NCI-H345 treated with DMSO at 0.1 percent for 48 hours (cell line): ENCODE measurements at regions not wholly inside any gene's neighbourhood (a gene's known extent, or its start where the extent isn't known, plus 50 kb on each side); places are given as distances from the start of the nearest gene placed in this dataset.
"Not testable (repeated sequence)": the region's sequence is repeated elsewhere in the genome, so short reads cannot be mapped to it uniquely, and the experiment has no call there.

Experiments used
- DNase-seq: peaks from one replicate; lab custom pipeline; 2025; ENCODE audit not compliant: unreplicated experiment; lab: John Stamatoyannopoulos, UW

DNA sequence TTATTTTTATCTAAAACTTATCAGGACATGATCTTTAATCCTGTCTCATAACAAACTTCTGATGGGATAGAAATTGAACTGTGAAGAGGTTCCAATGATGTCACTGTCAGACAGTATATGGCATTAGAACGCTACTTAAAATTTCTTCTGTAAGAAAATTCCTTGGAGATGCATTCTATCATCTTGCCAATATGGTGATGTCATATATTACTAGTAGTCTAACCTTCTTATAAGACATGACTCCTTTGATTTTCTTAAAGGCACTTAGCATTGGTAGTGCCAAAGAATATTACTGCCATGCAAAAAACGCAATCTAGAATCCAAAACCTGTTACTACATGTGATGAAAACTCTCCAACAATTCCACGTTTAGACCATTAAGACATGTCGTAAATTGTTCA is 131.1 kb downstream of the SLC25A46 start:
- no peak for DNase-seq

DNA sequence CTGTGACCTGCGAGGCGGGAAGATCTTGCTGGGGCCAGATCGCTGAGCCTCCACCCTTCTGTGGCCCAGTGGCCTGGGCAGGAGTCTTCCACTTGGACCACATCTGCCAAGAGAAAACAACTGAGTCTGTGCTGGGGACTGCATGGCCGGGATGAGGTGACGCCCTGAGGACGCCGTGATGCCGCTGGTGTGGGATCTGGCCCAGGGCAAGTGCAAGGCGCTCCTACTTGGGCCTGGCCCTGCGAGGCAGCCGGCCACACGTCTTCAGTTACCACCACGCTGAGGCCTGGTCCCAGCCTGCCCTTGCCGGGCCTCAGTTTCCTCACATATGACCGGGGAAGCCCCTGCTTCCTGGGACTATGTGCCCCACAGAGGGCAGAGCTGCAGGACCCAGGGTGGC is 133.4 kb downstream of the SLC25A46 start:
- DNase-seq, result no peak

DNA sequence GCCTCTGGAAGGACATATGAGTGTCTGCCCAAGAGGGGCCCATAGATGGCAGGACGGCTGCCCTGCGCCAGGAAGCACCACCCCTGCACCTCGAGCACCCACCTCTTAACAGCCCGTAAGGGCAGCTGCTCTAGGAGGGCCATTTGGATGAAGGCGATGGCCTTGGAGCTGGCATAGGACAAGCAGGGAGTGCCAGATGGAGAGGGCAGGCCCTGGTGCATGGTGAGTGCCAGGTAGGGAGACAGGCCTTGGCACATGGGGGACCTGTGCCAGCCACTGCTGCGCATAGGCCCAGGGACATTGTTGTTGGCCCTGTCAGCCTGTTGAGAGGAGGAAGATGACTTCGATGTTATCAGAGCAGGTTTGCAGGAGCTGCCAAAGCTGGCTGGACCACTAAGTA is 134.2 kb downstream of the SLC25A46 start:
- DNase-seq, result no peak

DNA sequence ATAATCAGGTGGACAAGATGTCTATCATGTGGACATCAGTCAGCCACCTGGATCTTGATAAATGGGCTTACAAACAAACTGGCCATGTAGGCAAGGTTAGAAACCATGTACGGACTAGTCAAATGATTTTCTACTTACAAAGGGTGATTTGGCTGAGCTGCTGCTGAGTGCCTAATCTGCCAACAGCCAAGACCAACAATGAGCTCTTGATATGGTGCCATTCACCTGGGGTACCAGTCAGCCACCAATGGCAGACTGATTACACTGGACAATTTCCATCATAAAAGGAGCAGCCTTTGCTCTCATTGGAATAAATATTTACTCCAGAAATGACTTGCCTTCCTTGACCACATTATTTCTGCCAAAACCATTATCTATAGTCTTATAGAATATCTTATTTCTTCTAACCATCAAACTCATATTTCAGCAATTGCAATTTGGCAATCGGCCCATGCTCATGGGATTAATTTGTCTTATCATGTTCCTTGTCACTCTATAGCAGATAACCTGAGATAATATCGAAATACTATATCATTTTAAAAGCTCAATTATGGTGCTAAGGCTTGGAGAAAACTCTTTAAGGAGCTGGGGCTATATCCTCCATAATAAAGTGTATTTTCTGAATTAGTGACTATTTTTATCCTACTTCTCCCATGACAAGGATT is 135.1 kb downstream of the SLC25A46 start:
- no peak for DNase-seq

DNA sequence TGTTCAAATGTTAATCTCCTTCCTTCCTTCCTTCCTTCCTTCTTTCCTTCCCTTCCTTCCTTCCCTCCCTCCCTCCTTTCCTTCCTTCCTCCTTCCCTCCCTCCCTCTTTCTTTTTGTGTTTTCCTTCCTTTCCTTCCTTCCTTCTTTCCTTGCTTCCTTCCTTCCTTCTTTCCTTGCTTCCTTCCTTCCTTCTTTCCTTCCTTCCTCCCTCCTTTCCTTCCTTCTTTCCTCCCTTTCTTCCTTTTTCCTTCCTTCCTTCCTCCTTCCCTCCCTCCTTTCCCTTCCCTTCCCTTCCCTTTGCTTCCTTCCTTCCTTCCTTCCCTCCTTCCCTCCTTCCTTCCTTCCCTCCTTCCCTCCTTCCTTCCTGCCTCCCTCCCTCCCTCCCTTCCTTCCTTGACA is 136.3 kb downstream of the SLC25A46 start:
- DNase-seq, result not testable (repeated sequence)

DNA sequence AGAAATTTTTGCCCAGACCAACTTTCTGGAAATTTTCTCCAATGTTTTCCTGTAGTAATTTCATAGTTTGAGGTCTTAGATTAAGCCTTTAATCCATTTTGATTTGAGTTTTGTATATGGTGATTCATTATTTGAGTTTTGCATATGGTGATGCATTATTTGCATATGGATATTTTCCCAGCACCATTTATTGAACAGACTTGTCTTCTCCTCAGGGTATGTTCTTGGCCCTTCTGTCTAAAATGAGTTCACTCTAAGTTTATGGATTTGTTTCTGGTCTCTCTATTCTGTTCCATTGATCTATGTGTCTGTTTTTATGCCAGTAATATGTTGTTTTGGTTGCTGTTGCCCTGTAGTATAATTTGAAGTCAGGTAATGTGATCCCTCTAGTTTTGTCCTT is 139.3 kb downstream of the SLC25A46 start:
- DNase-seq, result no peak

DNA sequence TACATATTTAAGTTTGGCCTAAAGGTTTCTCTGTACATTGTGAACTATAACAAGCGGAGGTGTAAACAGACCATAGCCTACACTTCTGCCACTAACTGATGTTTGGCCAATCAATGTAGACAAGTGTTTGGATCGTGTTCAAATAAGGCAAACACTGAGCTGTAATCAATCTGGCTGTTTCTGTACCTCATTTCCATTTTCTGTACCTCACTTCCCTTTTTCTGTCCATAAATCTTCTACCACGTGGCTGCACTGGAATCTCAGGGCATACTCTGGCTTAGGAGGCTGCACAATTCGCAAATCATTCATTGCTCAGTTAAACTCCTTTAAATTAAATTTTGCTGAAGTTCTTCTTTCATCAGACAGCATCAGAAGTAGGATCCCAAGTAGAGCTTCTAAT is 140.9 kb downstream of the SLC25A46 start:
- no peak for DNase-seq

DNA sequence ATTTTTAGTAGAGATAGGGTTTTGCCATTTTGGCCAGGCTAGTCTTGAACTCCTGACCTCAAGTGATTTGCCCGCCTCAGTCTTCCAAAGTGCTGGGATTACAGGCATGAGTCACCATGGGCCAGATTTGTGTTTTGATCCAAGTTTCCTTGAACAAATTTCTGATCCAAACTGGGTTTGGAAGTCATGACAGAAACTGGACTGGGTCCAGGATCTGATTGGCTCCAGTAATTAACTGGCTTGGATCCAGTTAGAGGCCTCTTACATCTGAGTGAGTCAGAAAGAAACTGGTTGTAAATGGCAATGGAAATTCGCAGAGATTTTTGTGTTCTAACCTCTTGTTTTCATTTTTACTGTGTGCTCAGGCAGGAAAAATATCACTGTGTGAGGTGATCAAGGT is 141.6 kb downstream of the SLC25A46 start:
- no peak for DNase-seq

DNA sequence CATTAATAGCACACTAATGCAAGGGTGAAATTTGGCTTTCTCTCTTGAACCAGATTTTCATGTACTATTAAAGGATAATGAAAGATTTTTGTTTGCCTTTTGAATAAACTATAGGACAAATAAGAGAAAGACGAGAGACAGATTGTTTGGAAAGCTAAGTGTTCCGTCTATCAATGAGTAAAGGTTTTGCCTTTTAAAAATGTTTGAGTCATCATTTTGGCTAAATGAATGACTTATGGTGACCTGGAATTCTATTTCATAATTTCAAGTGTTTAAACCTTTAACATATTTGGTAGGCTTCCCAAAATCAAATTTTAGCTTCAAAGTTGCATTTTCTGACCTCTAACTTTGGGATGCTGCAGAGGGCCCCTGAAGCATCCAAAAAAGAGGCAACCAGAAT is 145.2 kb downstream of the SLC25A46 start:
- no peak for DNase-seq

DNA sequence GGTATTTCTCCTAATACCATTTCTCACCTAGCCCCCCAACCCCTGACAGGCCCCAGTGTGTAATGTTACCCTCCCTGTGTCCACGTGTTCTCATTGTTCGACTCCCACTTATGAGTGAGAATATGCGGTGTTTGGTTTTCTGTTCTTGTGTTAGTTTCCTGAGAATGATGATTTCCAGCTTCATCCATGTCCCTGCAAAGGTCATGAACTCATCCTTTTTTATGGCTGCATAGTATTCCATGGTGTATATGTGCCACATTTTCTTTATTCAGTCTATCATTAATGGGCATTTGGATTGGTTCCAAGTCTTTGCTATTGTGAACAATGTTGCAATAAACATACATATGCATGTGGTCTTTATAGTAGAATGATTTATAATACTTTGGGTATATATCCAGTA is 148.4 kb downstream of the SLC25A46 start:
- DNase-seq, result not testable (repeated sequence)

DNA sequence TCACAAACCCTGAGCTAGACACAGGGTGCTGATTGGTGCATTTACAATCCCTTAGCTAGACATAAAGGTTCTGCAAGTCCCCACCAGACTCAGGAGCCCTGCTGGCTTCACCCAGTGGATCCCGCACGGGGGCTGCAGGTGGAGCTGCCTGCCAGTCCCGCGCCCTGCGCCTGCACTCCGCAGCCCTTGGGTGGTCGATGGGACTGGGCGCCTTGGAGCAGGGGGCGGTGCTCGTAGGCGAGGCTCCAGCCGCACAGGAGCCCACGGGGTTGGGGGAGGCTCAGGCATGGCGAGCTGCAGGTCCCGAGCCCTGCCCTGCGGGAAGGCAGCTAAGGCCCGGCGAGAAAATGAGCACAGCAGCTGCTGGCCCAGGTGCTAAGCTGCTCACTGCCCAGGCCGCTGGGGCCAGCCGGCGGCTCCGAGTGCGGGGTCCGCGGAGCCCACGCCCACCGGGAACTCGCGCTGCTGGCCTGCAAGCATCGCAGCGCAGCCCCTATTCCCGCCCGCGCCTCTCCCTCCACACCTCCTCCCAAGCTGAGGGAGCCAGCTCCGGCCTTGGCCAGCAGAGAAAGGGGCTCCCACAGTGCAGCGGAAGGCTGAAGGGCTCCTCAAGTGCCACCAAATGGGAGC is 155.2 kb downstream of the SLC25A46 start:
- DNase-seq, result not testable (repeated sequence)

DNA sequence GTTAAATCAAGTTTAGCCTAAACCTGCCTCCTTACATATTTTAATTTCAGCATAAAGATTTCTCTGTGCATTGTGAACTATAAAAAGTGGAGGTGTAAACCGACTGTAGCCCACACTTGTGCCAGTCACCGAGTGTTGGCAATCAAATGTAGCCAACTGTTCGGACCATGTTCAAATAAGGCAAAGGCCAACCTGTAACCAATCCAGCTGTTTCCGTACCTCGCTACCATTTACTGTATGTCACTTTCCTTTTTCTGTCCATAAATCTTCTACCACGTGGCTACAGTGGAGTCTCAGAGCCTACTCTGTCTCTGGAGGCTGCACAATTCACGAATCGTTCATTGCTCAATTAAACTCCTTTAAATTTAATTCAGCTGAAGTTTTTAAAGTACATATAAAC is 156.0 kb downstream of the SLC25A46 start:
- no peak for DNase-seq

DNA sequence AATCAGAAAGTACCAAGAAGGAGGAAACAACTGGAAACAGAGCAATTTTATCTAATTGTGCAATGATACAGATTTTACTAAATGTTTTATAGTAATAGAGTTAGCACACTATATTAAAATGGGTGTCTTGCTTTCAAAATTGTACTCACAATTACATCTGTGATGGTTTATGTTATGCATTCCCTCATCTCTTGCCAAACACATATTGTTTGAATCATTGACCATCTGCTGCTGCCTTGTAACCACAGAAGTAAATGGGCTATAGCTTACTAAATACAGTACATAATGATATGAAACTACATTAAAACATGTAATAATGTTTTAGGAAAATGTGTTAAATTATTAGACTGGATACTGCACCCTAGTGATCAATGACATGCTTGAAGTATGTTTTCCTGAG is 158.1 kb downstream of the SLC25A46 start:
- DNase-seq, result no peak

DNA sequence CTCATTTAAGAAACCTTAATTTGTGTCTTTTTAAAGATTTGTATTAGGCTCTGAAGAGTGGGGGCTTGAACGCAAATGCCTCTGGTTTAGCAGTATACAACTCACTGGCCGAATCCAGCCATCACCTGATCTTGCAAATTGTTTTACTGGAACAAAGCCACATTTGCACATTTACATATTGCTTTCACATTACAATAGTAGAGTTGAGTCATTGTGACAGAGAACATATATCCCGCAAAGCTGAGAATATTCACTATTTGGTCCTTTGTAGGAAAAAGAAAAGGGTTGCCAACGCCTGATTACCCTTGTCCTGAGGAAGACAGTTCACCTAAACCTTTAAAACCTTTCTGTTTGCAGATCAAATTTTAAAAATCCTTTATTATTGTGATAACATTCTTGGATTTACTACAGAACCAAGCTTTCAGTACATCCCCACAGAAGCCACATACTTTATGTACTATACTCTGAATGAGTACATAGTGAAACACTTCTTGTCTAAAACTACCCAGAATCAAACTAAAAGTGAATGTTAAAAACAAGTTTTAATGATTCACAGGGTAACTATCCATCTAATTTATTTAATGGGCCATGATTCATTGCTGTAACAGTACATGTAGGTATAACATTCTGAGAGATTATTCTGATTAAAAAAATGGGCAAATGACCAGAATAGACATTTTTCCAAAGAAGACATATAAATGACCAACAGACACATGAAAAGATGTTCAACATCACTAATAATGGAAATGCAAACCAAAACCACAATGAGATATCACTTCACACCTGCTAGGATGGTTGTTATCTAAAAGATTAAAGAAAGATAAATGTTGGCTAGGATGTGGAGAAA is 161.0 kb downstream of the SLC25A46 start:
- DNase-seq, result no peak

DNA sequence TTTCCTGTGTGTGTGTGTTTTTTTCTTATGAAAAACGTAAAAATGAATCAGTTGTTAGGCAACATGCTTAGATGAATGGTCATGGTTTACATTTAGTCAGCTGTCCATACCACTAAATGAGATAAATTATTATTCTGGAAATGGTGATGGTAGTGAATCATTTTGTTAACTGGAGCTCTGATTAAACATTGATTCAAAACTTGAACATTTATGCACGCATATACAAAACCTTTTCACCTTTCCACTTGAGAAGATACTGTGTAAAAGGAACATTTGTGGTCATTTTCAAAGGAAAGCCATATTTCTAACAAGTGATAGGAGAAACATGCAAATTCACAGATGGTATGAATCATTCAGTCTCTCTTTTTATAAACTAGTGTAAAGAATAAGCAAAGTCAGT is 162.0 kb downstream of the SLC25A46 start:
- DNase-seq, result no peak

DNA sequence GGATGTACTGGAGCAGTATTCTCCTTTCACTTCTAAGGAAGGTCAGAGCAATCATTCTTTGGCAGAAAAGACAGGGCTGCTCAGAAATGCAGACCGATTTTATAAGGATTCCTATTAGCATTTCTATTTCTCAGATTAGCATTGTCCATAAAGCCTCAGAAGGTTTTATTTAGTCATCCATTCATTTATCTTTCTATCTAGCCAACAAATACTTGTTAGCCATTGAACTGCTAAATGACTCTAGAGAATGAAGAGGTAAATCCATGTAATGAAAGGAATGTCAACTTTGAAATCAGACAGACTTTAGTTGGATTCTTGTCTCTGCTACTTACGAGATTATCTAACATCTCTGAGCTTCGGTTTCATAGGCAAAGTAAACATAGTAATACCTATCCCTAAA is 165.2 kb downstream of the SLC25A46 start:
- DNase-seq, result no peak

DNA sequence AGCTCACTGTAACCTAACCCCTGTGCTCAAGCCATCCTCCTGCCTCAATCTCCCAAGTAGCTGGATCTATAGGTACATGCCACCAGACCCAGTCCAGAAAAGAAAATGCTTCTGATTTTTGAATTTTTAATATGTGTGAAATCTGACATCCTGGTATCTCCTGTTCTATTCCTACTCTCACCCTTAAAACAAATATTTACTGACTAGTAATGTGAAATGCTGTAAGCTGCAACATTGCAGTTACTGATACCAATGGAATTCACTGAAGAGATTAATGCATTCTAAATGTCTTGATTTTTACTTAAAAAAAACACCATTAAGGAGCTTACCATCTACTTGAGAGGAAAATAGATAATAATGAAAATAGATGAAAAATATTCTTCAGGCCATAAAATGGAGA is 162.7 kb upstream of the TSLP start:
- DNase-seq, result no peak

DNA sequence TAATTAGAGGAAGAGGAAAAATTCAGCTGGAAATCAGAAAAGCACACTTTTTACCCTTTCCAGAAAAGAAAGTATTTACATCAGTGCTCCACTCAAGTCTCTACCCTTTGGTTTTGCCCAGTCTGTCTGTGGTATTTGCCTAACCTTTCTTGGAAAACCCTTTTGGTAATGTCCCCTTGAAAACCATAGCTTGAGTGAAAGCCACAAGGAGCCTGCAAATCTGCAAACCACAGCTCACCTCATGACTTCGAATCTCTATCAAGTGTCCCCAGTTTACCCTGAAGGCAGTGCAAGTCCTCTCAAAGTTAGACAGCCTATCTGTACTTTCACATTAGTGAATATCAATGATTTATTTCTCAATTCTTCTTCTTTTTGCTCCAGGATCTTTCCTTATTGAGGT is 162.1 kb upstream of the TSLP start:
- no peak for DNase-seq

DNA sequence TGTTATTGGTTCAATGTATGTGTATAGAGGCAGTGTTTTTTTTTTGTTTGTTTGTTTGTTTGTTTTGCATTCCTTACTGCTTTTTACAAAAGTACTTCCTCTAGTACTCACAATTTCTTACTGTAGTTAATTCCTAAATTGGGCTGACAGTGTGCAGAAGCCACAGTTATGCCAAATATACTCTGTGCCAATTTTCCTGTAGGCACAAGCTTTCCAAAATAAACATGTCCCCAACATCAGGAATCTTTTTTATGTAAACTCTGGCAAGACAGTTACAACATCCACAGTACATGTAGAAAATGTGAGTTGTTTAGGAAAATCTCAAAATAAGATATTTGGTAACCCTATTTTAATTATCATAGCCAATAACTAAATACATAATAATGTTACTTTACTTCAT is 161.6 kb upstream of the TSLP start:
- no peak for DNase-seq

DNA sequence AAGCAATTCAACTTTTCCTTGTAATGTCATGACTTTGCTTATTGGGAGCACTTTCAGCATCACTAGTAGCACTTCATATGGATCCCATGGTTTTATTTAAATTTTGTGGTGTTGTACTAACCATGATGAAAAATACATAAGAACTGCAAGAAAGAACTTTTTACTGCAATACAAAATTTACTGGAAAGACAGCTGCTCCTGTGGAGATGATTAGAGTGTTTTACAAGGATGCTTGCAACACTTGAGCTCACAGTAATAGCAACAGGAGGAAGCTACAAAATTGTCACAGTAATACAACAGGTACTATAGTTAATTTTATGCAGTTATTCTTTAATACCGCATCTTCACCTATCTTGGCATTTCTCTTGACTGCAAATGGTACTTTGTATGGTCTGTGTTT is 158.3 kb upstream of the TSLP start:
- no peak for DNase-seq

DNA sequence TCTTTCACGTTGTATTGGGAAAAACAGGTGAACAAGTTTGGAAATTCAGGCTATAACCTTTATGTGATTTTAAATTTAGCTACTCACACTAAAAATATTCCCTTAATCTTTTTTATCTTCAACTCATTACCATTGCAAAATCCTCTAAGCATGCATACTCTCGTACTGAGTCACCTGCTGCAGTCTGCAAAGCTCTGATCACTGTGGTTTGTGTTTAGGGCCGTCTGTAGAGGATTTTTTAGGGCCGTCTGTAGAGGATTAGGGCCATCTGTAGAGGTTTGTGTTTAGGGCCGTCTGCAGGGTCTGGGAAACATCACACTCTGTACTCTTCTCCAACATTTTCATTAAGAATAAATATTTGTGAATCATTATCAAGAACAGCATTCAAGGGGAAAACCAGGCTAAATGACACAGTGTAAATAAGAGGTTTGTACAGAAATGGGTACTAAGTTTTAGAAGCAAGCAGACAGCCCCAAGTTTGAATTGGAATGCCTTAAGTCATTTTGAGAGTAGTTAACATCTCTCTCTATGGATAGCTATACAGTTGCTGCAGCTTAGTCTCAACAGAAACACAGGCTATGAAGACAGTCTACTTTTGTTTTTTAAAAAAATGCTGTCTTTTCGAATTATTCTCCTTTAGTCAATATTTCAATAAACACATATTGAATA is 155.0 kb upstream of the TSLP start:
- DNase-seq, result no peak
